ENCODE measurements at regions not wholly inside any gene's neighbourhood (a gene's known extent, or its start where the extent isn't known, plus 50 kb on each side); places are given as distances from the start of the nearest gene placed in this dataset.
"Not testable (repeated sequence)": the region's sequence is repeated elsewhere in the genome, so short reads cannot be mapped to it uniquely, and the experiment has no call there.

DNA sequence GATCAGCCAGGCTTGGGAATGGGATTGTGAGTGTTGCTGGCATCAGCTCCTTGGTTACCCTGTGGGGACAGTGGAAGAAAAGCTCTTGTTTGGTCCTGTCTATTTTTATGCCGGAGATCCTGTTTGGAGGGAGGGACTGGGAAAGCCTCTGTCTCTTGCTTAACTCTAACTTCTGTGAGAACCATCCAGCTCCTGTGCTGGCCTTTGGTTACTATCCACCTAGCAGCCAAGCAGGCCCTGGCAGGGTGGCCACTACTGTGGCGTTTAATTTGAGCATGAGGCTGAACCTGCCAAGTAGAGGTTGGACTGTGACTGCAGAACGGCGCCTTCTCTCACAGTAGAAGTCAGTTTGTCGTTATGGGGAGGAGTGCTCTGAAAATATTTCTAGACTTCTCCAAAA, 193.3 kb downstream of the UTRN start:
- H3K36me3 ChIP-seq (ENCODE audit: control insufficient read depth in 1 of 2, insufficient read depth in 2 of 2, low read length in 2 of 2): peaks cover 13 to 14% of the 10 kb centered on the region in 2 donors
- H3K27ac ChIP-seq (ENCODE audit: low read length): no peak overlapping the region
- no peaks in the 10 kb centered on the region for H3K27me3 ChIP-seq (ENCODE audit: low read depth, low read length)
- H3K4me1 ChIP-seq (ENCODE audit: control insufficient read depth in 1 of 2, insufficient read depth in 2 of 2, low read length in 2 of 2): peaks cover 0 to 6% of the 10 kb centered on the region in 2 donors
- H3K9me3 ChIP-seq (ENCODE audit: control insufficient read depth in 1 of 2, low read length in 2 of 2): no peaks in the 10 kb centered on the region
- no peak overlapping the region for H3K4me3 ChIP-seq (ENCODE audit: low read depth in 1 of 2, low read length in 2 of 2)

DNA sequence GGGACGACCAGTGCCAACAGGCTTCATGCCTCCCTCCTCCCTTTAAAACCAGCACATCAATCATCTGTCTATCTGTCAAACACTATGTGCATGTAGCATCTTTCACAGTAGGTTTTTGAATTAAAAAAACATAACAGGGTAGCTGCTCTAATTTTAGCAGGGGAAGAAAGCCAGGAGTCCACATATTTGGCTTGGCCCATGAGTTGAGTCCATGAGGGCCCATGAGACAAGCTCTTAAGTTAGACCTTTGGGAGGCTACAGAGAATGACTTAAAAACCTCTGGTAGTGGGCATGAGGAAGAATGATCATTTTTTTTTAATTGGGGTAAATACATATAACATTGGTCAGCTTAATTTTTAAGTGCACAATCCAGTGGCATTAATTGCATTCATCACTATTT, 194.9 kb downstream of the UTRN start:
- Histone ChIP-seq H3K9me3 (ENCODE audit: control insufficient read depth in 1 of 2, low read length in 2 of 2) (no peaks in the 10 kb centered on the region), H3K4me3 (ENCODE audit: low read depth in 1 of 2, low read length in 2 of 2) (no peak overlapping the region), H3K36me3 (ENCODE audit: control insufficient read depth in 1 of 2, insufficient read depth in 2 of 2, low read length in 2 of 2) (peaks cover 7% of the 10 kb centered on the region in 2 donors), H3K27ac (ENCODE audit: low read length) (no peak overlapping the region), H3K27me3 (ENCODE audit: low read depth, low read length) (no peaks in the 10 kb centered on the region), H3K4me1 (ENCODE audit: control insufficient read depth in 1 of 2, insufficient read depth in 2 of 2, low read length in 2 of 2) (peaks cover 0 to 6% of the 10 kb centered on the region in 2 donors)

DNA sequence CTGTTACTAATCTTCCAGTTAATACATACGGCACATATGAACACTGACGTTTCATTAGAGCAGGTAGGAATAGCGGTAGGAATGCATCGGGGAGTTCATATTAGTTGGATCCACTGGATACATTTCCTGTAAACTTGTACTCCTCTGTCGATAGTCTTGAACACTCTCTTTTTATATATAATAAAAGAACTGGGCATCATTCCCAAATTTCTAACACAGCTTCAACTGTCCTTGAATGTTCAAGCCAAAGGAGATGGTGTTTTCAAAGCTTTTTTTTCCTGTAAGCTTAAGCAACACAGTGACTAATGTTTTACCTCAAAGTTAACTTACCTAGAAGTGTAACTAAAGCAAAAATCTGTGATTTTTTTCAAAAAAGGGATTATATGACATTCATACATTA, 195.3 kb downstream of the UTRN start:
- Histone ChIP-seq H3K27ac (ENCODE audit: low read length) (no peak overlapping the region), H3K4me3 (ENCODE audit: low read depth in 1 of 2, low read length in 2 of 2) (no peak overlapping the region), H3K9me3 (ENCODE audit: control insufficient read depth in 1 of 2, low read length in 2 of 2) (no peaks in the 10 kb centered on the region), H3K4me1 (ENCODE audit: control insufficient read depth in 1 of 2, insufficient read depth in 2 of 2, low read length in 2 of 2) (peaks cover 0 to 6% of the 10 kb centered on the region in 2 donors), H3K36me3 (ENCODE audit: control insufficient read depth in 1 of 2, insufficient read depth in 2 of 2, low read length in 2 of 2) (peaks cover 10 to 11% of the 10 kb centered on the region in 2 donors), H3K27me3 (ENCODE audit: low read depth, low read length) (no peaks in the 10 kb centered on the region)

DNA sequence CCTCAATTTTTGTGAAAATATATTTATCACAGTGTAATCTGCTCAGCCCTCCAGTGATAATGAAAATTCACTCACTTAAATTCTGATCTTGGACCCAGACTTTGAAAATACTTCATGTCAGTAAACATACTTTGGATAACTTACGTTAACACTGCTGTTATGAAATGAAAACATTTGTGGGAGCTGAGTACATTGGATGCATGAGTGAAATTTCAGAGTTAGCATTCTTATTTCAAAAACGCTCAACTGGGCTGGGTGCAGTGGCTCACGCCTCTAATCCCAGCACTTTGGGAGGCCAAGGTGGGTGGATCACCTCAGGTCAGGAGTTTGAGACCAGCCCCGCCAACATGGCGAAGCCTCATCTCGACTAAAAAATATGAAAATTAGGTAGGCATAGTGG, 196.4 kb downstream of the UTRN start:
- no peak overlapping the region for H3K27ac ChIP-seq (ENCODE audit: low read length)
- no peak overlapping the region for H3K4me3 ChIP-seq (ENCODE audit: low read depth in 1 of 2, low read length in 2 of 2)
- no peaks in the 10 kb centered on the region for H3K27me3 ChIP-seq (ENCODE audit: low read depth, low read length)
- H3K36me3 ChIP-seq (ENCODE audit: control insufficient read depth in 1 of 2, insufficient read depth in 2 of 2, low read length in 2 of 2): peaks cover 15 to 16% of the 10 kb centered on the region in 2 donors
- no peaks in the 10 kb centered on the region for H3K9me3 ChIP-seq (ENCODE audit: control insufficient read depth in 1 of 2, low read length in 2 of 2)
- peaks cover 0 to 6% of the 10 kb centered on the region in 2 donors for H3K4me1 ChIP-seq (ENCODE audit: control insufficient read depth in 1 of 2, insufficient read depth in 2 of 2, low read length in 2 of 2)

DNA sequence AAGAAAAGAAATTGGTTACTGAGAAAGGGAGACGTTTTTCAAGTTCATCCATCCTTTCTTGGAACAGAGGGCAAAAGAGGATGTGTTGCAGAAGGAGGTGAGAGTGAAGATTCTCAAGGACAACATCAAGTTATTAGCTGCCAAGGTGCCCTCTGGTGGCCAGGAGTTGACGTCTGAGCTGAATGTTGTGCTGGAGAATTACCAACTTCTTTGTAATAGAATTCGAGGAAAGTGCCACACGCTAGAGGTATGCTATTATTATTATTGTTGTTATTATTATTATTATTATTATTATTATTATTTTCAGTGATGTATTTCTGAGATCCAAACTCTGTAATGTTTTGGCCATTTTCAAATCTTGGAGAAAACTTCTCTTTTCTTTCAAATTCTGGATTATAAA, 197.0 kb downstream of the UTRN start:
- Histone ChIP-seq H3K4me3 (ENCODE audit: low read depth in 1 of 2, low read length in 2 of 2) (no peak overlapping the region), H3K9me3 (ENCODE audit: control insufficient read depth in 1 of 2, low read length in 2 of 2) (no peaks in the 10 kb centered on the region), H3K27me3 (ENCODE audit: low read depth, low read length) (no peaks in the 10 kb centered on the region), H3K27ac (ENCODE audit: low read length) (no peak overlapping the region), H3K36me3 (ENCODE audit: control insufficient read depth in 1 of 2, insufficient read depth in 2 of 2, low read length in 2 of 2) (peaks cover 13 to 15% of the 10 kb centered on the region in 2 donors), H3K4me1 (ENCODE audit: control insufficient read depth in 1 of 2, insufficient read depth in 2 of 2, low read length in 2 of 2) (peaks cover 0 to 6% of the 10 kb centered on the region in 2 donors)

DNA sequence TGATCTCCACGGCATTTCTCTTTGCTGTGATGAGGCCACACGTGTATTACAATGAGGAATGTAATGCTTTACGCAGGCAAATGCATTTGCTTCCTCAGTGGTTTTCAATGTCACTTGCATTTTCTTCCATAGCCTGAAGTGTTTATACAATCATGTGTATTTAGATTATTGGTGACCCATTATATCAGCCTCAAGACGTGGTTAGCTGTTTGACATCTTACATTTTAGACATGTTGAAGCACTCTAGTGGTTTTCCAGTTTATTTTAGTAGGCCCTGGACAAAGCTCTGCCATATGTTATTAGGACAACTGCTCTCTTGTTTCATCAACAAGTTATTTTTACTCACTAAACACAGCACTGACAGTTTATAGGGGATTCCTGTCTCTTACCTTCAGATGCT, 200.4 kb downstream of the UTRN start:
- no peaks in the 10 kb centered on the region for H3K27me3 ChIP-seq (ENCODE audit: low read depth, low read length)
- H3K9me3 ChIP-seq (ENCODE audit: control insufficient read depth in 1 of 2, low read length in 2 of 2): no peaks in the 10 kb centered on the region
- no peak overlapping the region for H3K27ac ChIP-seq (ENCODE audit: low read length)
- no peak overlapping the region for H3K4me3 ChIP-seq (ENCODE audit: low read depth in 1 of 2, low read length in 2 of 2)
- H3K36me3 ChIP-seq (ENCODE audit: control insufficient read depth in 1 of 2, insufficient read depth in 2 of 2, low read length in 2 of 2): peaks cover 24 to 30% of the 10 kb centered on the region in 2 donors
- H3K4me1 ChIP-seq (ENCODE audit: control insufficient read depth in 1 of 2, insufficient read depth in 2 of 2, low read length in 2 of 2): no peaks in the 10 kb centered on the region

DNA sequence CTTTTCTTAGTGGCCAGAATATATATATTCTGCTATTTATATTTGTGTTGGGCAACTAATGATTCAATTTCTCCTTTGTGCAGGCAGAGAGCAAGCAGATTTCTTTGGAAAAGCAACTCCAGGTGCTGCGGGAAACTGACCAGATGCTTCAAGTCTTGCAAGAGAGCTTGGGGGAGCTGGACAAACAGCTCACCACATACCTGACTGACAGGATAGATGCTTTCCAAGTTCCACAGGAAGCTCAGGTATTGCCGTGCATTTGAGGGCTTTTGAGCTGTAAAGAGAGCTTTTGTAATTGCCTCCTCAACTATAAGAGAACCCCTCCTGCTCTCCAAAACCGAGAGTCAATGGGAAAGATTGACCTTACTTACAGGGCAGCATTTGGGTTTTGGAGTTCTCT, 203.5 kb downstream of the UTRN start:
- H3K9me3 ChIP-seq (ENCODE audit: control insufficient read depth in 1 of 2, low read length in 2 of 2): no peaks in the 10 kb centered on the region
- H3K36me3 ChIP-seq (ENCODE audit: control insufficient read depth in 1 of 2, insufficient read depth in 2 of 2, low read length in 2 of 2): peaks cover 38 to 41% of the 10 kb centered on the region in 2 donors
- no peaks in the 10 kb centered on the region for H3K4me1 ChIP-seq (ENCODE audit: control insufficient read depth in 1 of 2, insufficient read depth in 2 of 2, low read length in 2 of 2)
- no peak overlapping the region for H3K4me3 ChIP-seq (ENCODE audit: low read depth in 1 of 2, low read length in 2 of 2)
- H3K27ac ChIP-seq (ENCODE audit: low read length): no peak overlapping the region
- H3K27me3 ChIP-seq (ENCODE audit: low read depth, low read length): no peaks in the 10 kb centered on the region

DNA sequence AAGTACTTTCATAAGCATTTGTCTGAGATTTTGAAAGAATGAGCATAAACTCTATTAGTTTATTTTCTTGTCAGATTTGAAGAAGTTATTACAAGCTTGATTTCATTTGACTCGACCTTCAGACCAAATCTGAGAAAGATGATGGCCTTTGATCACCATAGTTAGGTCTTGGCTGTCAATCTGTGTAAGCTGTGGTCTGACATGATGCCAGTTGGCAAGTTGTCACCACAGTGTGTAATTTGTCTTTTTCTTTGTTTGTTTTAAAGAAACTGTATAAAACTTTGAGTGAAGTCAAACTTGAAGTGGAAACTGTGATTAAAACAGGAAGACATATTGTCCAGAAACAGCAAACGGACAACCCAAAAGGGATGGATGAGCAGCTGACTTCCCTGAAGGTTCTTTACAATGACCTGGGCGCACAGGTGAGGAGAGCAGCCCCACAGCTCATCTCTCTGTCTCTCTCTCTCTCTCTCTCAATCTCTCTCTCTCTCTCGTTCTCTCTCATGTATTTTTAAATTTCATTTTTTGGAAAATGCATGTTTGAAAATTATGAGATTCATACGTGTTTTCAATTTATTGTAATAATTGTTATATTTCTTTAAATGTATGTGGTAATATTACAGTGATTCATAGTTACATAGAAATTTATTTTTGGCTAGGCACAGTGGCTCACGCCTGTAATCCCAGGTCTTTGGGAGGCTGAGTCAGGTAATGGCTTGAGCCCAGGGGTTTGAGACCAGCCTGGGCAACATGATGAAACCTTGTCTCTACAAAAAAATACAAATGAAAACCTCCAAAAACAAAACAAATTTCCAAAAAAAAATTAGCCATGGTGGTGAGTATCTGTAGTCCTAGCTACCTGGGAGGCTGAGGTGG, 208.1 kb downstream of the UTRN start:
- Histone ChIP-seq H3K36me3 (ENCODE audit: control insufficient read depth in 1 of 2, insufficient read depth in 2 of 2, low read length in 2 of 2) (peaks cover 20 to 29% of the 10 kb centered on the region in 2 donors), H3K27me3 (ENCODE audit: low read depth, low read length) (no peaks in the 10 kb centered on the region), H3K4me1 (ENCODE audit: control insufficient read depth in 1 of 2, insufficient read depth in 2 of 2, low read length in 2 of 2) (no peaks in the 10 kb centered on the region), H3K9me3 (ENCODE audit: control insufficient read depth in 1 of 2, low read length in 2 of 2) (no peaks in the 10 kb centered on the region), H3K27ac (ENCODE audit: low read length) (no peak overlapping the region), H3K4me3 (ENCODE audit: low read depth in 1 of 2, low read length in 2 of 2) (no peak overlapping the region)

DNA sequence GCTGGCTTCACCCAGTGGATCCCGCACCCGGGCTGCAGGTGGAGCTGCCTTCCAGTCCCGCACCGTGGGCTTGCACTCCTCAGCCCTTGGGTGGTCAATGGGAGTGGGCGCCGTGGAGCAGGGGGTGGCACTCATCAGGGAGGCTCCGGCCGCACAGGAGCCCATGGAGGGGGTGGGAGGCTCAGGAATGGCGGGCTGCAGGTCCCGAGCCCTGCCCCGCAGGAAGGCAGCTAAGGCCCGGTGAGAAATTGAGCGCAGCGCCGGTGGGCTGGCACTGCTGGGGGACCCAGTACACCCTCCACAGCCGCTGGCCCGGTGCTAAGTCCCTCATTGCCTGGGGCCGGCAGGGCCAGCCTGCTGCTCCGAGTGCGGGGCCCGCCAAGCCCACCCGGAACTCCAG, 209.9 kb downstream of the UTRN start:
- H3K27me3 ChIP-seq (ENCODE audit: low read depth, low read length); H3K4me3 ChIP-seq (ENCODE audit: low read depth in 1 of 2, low read length in 2 of 2); H3K9me3 ChIP-seq (ENCODE audit: control insufficient read depth in 1 of 2, low read length in 2 of 2); H3K4me1 ChIP-seq (ENCODE audit: control insufficient read depth in 1 of 2, insufficient read depth in 2 of 2, low read length in 2 of 2); H3K27ac ChIP-seq (ENCODE audit: low read length): not testable (repeated sequence)
- peaks cover 17 to 31% of the 10 kb centered on the region in 2 donors for H3K36me3 ChIP-seq (ENCODE audit: control insufficient read depth in 1 of 2, insufficient read depth in 2 of 2, low read length in 2 of 2)

DNA sequence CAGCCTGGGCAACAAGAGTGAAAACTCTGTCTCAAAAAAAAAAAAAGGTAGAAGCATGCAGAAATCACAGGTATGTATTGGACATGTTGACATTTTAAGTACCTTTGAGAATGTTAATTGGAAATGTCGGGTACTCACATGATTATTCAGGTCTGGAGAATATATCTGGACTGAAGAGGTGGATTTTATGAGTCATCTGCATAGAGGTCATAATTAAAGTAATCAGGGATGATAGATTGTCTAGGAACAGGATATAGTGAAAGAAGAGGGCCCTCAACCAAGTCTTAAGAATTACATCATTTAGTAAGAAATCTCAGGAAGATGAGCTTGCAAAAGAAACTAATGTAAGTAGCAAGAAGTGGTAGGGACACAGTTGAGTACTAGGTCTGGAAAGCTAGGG, 212.5 kb downstream of the UTRN start:
- Histone ChIP-seq H3K36me3 (ENCODE audit: control insufficient read depth in 1 of 2, insufficient read depth in 2 of 2, low read length in 2 of 2) (peaks cover 13 to 14% of the 10 kb centered on the region in 2 donors), H3K27me3 (ENCODE audit: low read depth, low read length) (no peaks in the 10 kb centered on the region), H3K4me3 (ENCODE audit: low read depth in 1 of 2, low read length in 2 of 2) (no peak overlapping the region), H3K27ac (ENCODE audit: low read length) (no peak overlapping the region), H3K9me3 (ENCODE audit: control insufficient read depth in 1 of 2, low read length in 2 of 2) (no peaks in the 10 kb centered on the region), H3K4me1 (ENCODE audit: control insufficient read depth in 1 of 2, insufficient read depth in 2 of 2, low read length in 2 of 2) (no peaks in the 10 kb centered on the region)

DNA sequence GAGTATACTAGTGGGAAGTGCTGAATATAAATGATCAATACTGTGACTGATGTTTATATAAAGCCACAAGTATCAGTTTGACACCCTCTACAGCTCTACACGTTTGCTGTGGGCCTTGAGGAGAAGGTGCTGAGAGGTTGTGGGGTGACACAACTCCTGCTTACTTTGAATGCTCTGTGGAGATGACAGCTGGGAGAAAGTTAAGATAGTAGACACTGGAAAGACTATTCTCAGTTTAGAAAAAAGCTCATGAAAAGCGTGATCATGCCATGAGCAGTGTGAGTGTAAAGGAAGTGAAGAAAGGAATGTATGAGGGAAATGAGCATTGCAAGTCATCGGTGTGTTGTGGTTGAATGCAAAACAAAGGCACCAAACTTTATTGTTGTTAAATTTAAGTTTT, 215.8 kb downstream of the UTRN start:
- Histone ChIP-seq H3K27me3 (ENCODE audit: low read depth, low read length) (no peaks in the 10 kb centered on the region), H3K27ac (ENCODE audit: low read length) (no peak overlapping the region), H3K4me1 (ENCODE audit: control insufficient read depth in 1 of 2, insufficient read depth in 2 of 2, low read length in 2 of 2) (no peaks in the 10 kb centered on the region), H3K36me3 (ENCODE audit: control insufficient read depth in 1 of 2, insufficient read depth in 2 of 2, low read length in 2 of 2) (peaks cover 8 to 19% of the 10 kb centered on the region in 2 donors), H3K9me3 (ENCODE audit: control insufficient read depth in 1 of 2, low read length in 2 of 2) (peaks cover 0 to 2% of the 10 kb centered on the region in 2 donors), H3K4me3 (ENCODE audit: low read depth in 1 of 2, low read length in 2 of 2) (no peak overlapping the region)

DNA sequence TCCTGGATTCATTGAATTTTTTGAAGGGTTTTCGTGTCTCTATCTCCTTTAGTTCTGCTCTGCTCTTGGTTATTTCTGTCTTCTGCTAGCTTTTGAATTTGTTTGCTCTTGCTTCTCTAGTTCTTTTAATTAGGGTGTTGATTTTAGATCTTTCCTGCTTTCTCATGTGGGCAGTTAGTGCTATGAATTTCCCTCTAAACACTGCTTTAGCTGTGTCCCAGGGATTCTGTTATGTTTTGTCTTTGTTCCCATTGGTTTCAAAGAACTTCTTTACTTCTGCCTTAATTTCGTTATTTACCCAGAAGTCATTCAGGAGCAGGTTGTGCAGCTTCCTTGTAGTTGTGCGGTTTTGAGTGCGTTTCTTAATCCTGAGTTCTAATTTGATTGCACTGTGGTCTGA, 220.1 kb downstream of the UTRN start:
- peaks cover 4 to 19% of the 10 kb centered on the region in 2 donors for H3K36me3 ChIP-seq (ENCODE audit: control insufficient read depth in 1 of 2, insufficient read depth in 2 of 2, low read length in 2 of 2)
- H3K27me3 ChIP-seq (ENCODE audit: low read depth, low read length); H3K4me3 ChIP-seq (ENCODE audit: low read depth in 1 of 2, low read length in 2 of 2); H3K27ac ChIP-seq (ENCODE audit: low read length); H3K9me3 ChIP-seq (ENCODE audit: control insufficient read depth in 1 of 2, low read length in 2 of 2); H3K4me1 ChIP-seq (ENCODE audit: control insufficient read depth in 1 of 2, insufficient read depth in 2 of 2, low read length in 2 of 2): not testable (repeated sequence)

Data from muscle layer of duodenum (tissue), 2 donors.